ENCODE measurements at regions not wholly inside any gene's neighbourhood (a gene's known extent, or its start where the extent isn't known, plus 50 kb on each side); places are given as distances from the start of the nearest gene placed in this dataset.

DNA sequence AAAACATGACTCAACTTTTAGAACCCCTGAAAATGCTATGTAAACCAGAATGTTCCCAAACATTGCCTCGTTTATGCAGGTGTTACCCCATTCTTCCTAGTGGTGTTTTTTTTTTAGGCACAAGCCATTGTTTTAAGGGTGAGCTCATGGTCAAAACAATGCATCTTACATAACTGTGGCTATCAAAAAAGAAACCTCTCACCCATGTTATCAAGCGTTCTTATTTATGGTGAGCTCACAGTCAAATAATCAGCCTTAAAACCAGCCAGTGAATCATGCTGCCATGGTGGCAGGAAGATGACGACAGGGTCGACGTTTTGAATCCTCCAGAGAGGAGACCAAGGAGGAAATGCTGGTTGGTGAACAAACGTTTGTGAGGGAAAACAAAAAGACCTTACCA is 195.2 kb downstream of the KDR start:
- DNase-seq (ENCODE audit: low read depth) = peak; percentile 36
- TF ChIP-seq, protein P1, sequence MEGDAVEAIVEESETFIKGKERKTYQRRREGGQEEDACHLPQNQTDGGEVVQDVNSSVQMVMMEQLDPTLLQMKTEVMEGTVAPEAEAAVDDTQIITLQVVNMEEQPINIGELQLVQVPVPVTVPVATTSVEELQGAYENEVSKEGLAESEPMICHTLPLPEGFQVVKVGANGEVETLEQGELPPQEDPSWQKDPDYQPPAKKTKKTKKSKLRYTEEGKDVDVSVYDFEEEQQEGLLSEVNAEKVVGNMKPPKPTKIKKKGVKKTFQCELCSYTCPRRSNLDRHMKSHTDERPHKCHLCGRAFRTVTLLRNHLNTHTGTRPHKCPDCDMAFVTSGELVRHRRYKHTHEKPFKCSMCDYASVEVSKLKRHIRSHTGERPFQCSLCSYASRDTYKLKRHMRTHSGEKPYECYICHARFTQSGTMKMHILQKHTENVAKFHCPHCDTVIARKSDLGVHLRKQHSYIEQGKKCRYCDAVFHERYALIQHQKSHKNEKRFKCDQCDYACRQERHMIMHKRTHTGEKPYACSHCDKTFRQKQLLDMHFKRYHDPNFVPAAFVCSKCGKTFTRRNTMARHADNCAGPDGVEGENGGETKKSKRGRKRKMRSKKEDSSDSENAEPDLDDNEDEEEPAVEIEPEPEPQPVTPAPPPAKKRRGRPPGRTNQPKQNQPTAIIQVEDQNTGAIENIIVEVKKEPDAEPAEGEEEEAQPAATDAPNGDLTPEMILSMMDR (conservative IDR thresholded peaks at IDR 0.05; ENCODE audit: low read depth, low read length) = no peak
- H3K4me3 ChIP-seq (ENCODE audit: low read depth, low read length) = no peak overlapping the region

DNA sequence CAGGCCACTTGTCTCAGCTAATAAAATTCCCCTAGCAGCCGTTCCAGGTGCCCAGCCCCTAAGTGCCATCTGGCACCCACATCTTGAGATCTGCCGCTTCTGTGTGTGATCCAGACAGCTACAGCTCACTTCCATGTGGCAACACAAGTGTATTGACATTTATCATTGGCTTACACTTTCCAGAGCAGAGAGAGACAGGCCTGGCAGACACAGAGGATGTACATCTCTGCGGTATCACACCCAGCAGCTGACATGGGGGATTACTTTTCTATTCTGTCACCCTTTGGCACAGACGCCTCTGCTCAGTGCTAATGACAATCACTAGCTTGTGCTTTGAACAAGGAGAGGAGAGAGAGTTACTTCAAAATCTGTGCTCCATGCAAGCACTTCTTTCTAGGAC is 195.9 kb downstream of the KDR start:
- TF ChIP-seq, protein P1 (conservative IDR thresholded peaks at IDR 0.05; ENCODE audit: low read depth, low read length) = no peak
- no peak for DNase-seq (ENCODE audit: low read depth)

DNA sequence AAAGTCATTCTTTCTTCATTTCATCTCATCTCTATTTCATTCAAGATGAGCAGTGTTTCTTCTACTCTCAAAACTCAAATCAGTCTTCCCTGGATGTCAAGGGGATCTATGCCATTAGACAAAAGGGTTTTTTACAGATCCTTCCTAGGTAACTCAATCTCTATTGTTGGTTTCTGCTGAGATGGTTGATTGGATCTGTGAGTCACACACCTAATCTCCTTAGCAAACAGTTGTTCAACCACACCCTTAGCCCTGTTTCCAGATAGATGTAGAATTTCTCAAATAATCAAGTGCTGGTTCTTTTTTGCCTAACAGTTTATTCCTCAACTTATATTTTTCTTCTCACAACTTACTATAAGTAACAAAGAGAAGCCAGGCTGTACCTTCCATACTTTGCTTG is 200.5 kb downstream of the KDR start:
- TF ChIP-seq, protein P1 (conservative IDR thresholded peaks at IDR 0.05; ENCODE audit: low read depth, low read length) = no peak
- DNase-seq (ENCODE audit: low read depth) = no peak

More for the DNA sequence above, 195.9 kb downstream of the KDR start:
- no peak overlapping the region for H3K4me3 ChIP-seq (ENCODE audit: low read depth, low read length)

DNA sequence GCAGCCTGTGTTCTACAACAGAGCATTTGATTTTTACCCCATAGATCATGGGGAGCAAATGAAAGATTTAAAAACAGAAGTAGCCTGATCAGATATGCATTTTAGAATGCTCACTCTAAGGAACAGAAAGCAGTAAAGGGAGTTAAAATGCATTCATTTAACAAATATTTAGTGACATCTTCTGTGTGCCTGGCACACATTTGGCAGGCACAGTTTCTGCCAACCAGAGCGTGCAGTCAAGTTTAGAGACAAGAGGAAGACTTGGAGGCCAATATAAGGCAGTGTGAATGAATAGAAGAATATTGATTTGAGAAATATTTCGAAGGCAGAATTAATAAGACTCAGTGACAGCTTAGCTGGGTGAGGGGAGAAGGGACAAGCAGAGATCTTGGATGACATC is 210.1 kb downstream of the KDR start:
- TF ChIP-seq, protein P1 (conservative IDR thresholded peaks at IDR 0.05; ENCODE audit: low read depth, low read length) = no peak
- DNase-seq (ENCODE audit: low read depth) = no peak
- no peak overlapping the region for H3K4me3 ChIP-seq (ENCODE audit: low read depth, low read length)

More for the DNA sequence above, 200.5 kb downstream of the KDR start:
- H3K4me3 ChIP-seq (ENCODE audit: low read depth, low read length) = no peak overlapping the region

DNA sequence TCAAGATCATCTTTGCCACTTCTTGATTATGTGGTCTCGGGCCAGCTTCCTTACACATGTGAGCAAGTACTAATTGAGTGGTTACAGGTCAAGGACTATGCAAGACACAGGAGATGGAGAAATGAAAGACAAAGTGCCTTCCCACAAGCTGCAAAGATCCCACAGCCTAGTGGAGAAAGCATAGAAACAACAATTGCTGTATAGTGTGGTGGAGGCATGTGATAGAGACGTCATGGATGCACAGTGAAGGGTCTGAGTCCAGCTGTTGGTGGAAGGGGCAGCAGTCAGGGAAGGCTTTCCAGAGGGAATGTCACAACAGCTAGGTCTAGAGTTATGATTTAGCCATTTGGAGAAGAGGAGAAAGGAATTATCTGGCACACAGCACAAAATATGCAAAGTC is 210.6 kb downstream of the KDR start:
- no peak for DNase-seq (ENCODE audit: low read depth)
- no peak overlapping the region for H3K4me3 ChIP-seq (ENCODE audit: low read depth, low read length)
- TF ChIP-seq, protein P1 (conservative IDR thresholded peaks at IDR 0.05; ENCODE audit: low read depth, low read length) = no peak

DNA sequence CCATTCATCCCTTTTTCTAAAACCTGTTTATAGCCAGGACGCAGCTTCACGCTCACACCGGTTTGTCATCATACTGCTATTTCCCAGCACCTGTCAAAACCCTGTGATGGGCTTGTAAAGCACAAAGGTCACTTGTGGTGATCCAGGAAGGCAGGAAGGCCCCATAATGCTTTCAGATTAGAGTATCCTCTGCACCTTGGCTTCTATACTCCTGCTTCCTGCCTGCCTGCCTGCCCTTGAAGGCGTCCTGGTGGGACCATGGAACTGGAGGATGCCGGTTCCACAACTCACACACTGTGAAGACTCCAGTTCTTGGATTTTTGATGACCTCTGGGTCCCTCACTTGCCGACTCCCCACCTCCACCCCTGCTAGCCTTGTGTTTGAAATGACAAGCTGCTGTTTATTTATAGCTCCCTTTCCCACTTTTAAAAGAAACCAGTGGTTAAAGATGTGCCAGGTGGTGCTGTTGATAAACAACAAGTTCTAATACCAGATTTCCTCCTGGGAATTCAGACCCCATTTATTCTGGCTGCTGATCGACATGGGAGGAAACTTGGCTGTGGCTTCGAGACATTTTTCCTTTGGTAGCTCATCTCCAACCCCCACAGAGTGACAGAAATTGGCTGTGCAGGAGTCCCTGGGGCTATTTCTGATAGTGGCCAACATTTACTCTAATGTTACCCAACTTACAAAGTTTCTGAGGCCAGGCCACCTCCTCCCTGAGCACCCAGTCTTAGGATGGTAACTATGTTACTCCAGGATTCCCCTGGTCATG is 211.5 kb downstream of the KDR start:
- DNase-seq (ENCODE audit: low read depth) = no peak
- TF ChIP-seq, protein P1 (conservative IDR thresholded peaks at IDR 0.05; ENCODE audit: low read depth, low read length) = no peak
- no peak overlapping the region for H3K4me3 ChIP-seq (ENCODE audit: low read depth, low read length)

DNA sequence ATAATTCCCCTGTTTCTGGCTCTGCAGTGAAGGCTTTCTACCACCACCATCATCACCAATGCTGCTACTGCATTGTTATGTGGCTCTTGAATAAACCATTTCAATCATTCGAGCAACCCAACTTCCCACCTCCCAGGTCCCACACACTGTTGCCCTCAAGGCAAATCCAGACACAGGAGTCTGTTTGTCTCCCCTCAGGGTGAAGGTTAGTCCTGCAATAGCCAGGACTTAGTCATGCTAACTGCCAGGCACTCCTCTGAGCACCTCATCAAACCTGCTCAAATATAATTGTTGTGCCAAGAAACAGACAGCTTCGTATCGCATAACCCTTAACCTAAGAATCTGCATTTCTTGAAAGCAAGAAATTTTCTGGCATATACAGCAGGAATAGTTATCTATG is 213.2 kb downstream of the KDR start:
- no peak overlapping the region for H3K4me3 ChIP-seq (ENCODE audit: low read depth, low read length)
- DNase-seq (ENCODE audit: low read depth) = no peak
- TF ChIP-seq, protein P1 (conservative IDR thresholded peaks at IDR 0.05; ENCODE audit: low read depth, low read length) = no peak
